ENCODE measurements at regions not wholly inside any gene's neighbourhood (a gene's known extent, or its start where the extent isn't known, plus 50 kb on each side); places are given as distances from the start of the nearest gene placed in this dataset.
"Not testable (repeated sequence)": the region's sequence is repeated elsewhere in the genome, so short reads cannot be mapped to it uniquely, and the experiment has no call there.

DNA sequence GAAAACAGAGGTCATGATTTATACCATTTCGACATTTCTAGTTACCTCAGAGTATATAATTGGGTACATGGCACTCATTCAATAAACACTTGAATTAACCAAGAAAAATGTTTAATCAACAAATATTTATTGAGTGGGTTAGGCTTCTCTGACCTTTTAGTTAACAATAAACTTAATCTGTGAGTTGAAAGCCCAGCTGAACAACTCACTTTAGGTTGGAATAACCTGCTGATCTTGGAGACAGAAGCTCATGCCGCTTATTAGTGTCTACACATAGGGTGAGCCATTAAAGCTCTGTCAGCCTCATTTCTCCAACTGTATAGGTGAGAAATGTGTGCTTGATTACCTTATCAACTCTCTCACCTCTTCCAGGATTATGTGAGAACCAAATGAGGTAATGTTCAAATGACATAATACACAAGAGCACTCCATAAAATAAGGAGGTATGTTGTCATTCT lies 98.2 kb upstream of the DTNBP1 start:
- DNase-seq (ENCODE audit: low spot score), result no peak

DNA sequence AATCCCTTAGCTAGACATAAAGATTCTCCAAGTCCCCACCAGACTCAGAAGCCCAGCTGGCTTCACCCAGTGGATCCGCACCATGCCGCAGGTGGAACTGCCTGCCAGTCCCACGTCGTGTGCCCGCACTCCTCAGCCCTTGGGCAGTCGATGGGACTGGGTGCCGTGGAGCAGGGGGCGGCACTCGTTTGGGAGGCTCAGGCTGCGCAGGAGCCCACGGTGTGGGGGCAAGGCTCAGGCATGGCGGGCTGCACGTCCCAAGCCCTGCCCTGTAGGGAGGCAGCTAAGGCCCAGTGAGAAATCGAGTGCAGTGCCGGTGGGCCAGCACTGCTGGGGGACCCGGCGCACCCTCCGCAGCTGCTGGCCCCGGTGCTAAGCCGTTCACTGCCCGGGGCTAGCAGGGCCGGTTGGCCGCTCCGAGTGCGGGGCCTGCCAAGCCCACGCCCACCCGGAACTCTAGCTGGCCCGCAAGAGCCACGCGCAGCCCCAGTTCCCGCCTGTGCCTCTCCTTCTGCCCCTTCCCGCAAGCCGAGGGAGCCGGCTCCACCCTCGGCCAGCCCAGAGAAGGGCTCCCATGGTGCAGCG lies 95.9 kb upstream of the DTNBP1 start:
- DNase-seq (ENCODE audit: low spot score), result no peak

DNA sequence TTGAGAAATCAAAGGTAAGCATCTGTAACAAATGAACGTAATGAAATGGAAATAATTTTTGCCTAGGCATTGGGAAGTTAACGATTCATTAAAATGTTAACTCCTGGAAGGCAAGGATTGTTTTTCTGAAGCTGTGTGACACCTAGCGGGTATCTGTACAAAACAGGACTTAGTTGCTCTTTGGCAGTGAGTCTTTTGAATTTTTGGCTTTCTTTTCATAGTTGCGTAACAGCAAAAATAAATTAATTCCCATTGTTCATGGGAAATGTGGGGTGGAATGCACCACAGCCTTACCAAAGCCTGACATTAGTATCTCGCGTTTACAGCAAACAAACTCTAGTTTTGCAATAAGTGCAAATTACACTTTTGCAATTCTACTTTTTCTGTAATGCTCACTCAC lies 92.7 kb upstream of the DTNBP1 start:
- no peak for DNase-seq (ENCODE audit: low spot score)

DNA sequence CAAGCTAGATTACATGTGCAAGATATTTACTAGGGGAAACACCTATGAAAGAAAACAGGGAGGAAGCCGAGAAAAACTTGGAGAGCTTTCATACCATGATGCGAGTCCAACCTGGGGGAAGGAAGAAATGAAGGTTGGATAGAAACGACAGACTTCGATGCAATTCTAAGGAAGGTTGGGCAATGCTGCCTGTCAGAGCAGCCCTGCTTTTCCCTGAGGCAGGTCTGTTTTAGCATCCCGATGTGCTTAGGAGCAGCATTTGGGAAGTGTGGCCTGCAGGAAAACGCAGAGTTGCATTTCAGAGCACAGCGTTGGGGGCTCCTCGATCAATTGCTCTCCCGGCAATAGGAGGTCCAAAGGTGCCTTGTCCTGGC lies 91.9 kb upstream of the DTNBP1 start:
- DNase-seq (ENCODE audit: low spot score), result no peak

DNA sequence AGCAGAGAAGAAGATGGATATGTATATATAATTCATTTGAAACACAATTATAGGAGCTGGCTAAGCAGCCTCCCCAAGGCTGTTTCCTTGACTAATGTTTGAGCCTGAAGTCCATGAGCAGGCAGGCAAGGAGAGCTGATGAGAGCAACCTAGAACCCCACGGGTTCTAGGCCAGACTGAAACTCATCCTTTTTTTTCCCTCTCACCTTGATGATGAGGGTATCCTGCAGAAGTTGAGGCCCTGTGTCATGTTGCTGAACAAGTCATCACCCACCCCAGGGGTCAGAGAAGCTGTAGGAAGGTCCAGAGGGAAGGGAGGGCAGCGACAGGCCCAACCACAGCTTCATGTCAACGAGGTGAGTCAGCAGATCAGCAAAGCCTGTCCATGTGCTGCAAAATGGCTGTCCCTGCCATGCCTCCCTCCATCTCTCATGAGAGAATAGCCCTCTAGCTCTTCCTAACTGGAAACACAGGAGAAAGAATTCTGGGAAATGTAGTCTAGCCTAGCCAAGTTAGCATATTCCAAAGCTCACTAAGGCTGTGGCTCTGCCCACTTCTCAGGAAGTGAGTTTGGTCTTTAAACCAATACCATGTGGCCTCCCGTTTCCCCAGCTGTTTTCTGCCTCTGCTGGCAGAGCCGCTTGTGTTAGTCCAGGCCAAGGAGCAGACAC lies 91.3 kb upstream of the DTNBP1 start:
- DNase-seq (ENCODE audit: low spot score), result no peak

DNA sequence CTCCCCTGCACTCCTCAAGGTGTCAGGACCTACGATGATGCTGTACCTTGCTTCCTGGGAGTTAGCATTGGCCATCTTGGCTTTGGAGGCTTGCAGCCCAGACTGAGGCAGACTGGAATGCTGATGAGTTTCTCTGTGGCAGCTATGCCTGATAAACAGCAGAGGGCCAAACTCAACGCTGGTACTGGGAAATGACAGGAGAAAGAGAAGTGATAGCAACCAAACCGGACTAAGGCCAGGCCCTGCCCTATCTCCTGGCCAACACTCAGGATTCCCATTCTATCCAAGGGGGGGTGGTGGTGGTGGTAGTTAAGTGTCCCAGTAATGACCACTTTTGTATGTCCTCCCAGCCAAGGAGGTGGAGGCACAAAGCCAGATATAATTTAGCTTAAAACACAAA lies 90.0 kb upstream of the DTNBP1 start:
- DNase-seq (ENCODE audit: low spot score), result no peak

DNA sequence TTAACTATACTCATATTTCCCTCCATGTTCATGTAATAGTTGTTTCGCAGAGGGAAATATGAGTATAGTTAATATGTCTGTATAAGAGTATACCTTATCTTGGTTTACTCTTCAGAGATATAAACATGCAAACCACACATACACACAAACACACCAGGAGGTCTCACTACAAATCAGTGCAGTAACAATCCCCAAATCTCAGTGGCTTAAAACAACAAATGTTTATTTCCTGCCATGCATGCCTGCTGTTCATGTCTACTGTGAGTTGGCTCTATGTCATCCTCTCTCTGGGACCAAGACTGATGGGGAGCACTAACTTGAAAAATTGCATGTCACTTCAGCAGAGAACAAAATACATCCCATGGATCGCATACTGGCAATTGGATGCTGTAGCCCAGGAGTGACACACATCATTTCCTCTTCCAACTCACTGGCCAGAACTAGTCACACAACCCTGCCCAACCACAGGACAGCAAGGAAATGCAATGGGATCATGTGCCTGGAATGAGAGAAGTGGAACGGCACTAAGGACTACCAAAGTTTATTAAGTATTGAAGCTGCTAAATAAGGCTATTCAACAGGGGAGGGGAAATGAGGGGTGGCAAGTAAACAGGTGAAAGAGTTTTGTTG lies 89.0 kb upstream of the DTNBP1 start:
- no peak for DNase-seq (ENCODE audit: low spot score)

DNA sequence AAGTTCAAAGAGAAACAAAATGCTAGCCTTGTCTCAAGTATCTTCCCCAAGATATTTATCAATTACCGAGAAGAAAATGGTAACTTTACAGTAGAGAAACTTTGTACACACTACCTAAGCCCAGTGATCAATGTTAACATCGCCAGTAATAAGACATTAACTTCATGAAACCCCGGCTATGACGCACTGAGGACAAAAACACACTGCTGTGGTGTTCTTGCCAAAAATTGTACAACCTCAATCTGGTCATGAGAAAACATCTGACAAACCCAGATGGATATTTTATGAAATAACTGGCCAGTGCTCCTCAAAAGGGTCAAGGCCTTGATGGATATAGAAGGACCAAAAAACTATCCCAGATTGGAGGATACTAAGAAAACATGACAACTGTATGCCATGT lies 85.5 kb upstream of the DTNBP1 start:
- DNase-seq (ENCODE audit: low spot score), result no peak

DNA sequence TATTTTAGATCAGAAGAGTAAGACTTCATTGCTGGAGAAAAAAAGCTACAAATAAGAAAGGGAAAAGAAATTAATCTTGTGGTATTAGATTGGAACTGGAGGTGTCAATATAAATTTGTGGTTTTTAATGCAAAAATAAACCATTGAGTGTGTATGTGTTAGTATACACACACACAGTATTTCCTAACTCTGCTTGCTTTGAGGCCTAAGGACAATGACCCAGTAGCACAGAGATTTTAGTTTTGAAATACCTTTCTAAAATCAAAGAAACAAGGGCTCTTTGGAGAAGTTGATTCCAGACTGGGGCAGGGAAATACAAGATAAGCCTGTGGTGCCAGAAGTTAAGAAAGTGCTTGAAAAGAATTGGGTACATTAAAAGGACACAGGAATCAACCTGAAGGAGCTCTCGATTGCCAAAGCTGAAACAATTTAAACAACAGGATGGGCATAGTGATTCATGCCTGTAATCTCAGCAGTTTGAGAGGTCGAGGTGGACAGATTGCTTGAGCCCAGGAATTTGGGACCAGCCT lies 84.6 kb upstream of the DTNBP1 start:
- no peak for DNase-seq (ENCODE audit: low spot score)

DNA sequence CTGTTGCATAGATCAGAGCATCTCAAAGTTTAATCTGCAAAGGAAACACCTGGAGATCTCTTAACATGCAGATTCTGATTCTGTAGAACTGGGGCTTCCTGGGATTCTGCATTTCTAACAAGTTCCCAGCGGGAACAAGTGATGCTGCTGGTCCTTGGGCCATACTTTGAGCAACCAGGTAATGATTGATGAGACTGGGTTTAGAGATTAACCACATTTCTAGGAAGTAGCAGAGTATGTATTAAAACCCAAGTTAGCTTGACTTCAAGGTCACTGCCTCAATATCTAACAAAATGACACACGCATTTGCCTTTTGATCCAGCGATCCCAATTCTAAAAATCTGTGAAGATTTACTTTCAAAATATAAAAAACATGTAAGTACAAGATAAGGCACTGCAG lies 83.0 kb upstream of the DTNBP1 start:
- no peak for DNase-seq (ENCODE audit: low spot score)

DNA sequence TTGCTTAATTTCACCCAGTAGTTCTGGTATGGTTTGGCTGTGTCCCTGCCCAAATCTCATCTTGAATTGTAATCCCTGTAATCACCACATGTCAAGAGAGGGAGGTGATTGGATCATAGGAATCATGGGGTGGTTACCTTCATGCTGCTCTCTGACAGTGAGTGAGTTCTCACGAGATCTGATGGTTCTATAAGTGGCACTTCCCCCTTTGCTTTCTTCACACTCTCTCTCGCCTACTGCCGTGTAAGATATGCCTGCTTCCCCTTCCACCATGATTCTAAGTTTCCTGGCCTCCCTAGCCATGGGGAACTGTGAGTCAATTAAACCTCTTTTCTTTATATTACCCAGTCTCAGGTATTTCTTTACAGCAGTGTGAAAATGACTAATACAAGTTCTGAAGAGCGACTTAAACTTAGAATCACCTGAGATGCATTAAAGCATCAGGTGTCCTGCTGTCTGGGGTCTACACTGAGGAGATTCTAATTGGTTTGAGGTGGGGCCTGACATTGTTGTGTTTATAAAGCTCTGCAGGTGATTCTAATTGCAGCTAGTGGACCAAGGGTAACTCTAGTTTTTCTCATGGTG lies 82.1 kb upstream of the DTNBP1 start:
- no peak for DNase-seq (ENCODE audit: low spot score)

DNA sequence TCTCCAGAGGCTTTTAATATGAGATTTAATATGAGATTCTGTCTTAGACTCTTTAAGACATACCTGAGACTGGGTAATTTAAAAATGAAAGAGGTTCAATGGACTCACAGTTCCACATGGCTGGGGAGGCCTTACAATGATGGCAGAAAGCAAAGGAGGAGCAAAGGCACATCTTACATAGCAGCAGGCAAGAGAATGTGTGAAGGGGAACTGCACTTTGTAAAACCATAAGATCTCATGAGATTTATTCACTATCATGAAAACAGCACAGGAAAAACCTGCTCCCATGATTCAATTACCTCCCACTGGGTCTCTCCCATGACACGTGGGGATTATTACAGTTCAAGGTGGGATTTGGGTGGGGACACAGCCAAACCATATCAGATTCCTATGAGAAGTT lies 79.2 kb upstream of the DTNBP1 start:
- not testable (repeated sequence) for DNase-seq (ENCODE audit: low spot score)

DNA sequence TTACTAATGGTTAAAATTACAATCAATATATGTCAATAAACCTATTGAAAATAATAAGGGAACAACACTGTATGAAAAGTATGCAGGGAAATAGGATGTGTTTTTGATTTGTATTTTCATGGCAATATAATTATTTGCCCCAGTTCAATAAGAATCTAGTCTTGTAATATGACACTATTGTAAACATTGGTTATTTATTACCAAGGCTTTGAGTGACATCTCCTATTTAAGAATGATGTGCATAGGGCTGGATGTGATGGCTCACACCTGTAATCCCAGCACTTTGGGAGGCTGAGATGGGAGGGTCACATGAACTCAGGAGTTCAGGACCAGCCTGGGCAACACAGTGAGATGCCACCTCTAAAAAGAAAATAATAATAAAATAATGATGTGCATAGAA lies 78.6 kb upstream of the DTNBP1 start:
- no peak for DNase-seq (ENCODE audit: low spot score)

DNA sequence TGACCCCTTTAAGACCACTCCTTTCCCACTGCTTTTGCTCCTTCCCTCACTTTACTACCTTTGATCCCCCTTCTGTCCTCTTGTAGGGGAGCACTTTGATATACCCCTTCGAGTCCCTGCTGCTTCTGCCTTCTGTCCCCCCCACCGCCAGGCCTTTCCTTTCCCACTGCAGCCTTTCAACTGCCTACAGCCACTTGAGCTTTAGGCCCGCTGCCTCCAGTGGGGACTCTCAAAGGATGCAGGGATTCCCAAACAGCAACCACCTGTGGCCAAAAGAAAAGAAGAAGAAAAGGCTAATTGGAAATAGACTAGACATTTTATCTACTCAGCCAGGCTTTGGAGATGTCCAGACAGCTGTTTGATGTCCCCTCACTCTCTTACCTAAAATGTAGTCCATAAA lies 77.0 kb upstream of the DTNBP1 start:
- DNase-seq (ENCODE audit: low spot score), result no peak

DNA sequence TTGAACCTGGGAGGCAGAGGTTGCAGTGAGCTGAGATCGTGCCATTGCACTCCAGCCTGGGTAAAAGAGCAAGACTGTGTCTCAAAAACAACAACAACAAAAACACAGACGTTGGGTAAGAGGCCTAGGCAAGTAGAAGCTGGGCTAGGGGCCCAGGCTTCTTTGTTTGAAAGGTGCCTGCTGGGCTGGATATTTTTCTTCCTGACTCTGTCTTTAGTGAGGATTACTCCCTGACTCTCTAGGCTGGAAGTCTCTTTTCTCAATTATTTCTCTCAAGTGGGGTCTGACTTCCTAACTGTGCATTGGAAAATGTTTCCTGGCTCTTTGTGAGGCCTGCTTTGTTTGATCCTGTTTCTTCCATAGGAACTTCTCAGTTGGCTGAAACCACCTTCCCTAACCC lies 76.5 kb upstream of the DTNBP1 start:
- no peak for DNase-seq (ENCODE audit: low spot score)

DNA sequence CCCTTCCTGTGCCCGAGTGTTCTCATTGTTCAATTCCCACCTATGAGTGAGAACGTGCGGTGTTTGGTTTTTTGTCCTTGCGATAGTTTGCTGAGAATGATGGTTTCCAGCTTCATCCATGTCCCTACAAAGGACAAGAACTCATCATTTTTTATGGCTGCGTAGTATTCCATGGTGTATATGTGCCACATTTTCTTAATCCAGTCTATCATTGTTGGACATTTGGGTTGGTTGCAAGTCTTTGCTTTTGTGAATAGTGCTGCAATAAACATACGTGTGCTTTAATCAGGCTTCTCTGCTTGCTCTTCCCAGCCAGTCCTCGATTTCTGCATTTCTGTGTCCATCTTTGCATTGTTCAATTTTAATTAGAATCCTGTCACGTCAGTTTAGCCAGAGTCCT lies 75.4 kb upstream of the DTNBP1 start:
- not testable (repeated sequence) for DNase-seq (ENCODE audit: low spot score)

DNA sequence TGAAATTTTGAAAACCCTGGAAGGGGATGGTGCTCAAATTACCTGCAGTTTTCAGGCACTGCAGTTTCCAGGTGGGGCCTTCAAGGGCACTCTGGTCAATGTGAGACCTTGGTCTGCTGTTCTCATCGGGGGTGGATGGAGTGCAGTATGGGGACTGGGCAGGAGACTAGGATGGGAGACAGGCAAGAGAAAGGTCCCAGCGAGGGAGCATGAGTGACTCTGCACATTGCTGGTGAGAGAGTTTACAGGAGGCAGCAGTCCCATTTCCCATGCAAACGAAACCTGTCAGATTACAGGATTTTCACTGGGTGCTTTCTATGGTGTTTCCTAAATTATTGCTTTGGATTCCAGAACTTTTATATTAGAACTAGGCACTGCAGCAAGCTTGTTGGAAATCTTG lies 73.5 kb upstream of the DTNBP1 start:
- DNase-seq (ENCODE audit: low spot score), result no peak

DNA sequence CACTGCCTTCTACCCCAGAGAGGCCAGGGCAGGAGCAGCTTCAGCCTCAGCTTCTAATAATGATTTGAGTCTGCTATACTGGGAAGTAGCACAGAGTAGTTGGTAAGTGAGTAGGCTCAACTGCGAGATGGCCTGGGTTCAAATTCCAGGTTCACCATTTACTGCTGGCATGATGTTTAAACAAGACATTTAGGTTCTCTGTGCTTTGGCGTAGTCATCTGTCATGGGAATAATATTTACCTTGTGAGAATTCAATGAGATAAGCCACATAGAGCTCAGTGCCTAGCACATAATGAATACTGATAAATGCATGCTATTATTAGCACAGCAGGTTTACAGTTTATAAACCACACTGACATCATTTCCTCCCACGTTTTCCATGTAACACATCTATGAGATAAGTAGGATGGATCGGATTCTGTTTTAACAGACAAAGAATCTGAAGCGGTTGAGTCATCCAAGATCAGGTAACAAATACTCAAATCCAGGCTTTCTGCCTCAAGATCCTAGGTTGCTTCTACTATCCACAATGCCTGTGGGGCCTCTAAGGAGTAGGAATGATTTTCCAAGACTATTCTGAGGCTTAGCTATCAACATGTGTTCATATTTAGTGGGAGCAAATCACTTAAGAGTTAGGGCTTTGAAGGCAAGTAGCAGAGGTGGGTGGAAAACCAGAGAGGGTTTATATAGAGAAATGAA lies 72.9 kb upstream of the DTNBP1 start:
- DNase-seq (ENCODE audit: low spot score), result no peak

DNA sequence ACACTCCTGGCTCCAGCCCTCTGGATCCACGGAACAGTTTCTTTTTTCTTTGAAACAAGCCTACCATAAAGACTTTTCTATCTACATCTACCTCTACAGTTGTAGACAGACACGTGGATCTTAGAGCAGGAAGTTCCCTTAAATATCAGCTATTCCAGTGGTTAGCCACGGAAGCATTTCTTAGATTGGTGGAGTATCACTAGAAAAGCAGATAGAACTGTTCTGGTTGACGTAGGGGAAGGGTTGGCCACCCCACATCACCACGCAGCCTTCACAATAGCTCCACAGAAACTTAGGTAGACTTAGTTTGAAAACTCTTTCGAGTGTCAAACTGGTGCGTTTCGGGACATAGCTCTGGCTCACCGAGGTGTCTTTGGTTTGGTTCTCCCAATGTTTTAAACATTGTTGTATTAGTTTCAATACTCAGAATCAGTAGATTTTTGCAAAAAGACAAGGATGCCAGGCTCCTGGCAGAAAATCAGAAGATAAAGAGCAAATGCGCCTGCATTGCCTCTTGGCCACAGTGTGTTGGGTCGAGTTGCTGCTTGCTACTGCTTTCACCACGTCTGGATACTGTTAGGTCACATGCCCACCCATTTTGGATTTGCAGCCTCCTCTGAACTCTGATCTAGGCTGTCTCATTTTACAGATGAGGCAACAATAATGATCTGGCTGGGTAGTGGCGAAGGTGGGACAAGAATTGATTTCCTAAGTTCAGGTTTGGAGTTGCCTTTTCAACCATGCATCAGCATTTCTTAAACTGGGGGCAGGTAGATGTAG lies 71.5 kb upstream of the DTNBP1 start:
- no peak for DNase-seq (ENCODE audit: low spot score)

DNA sequence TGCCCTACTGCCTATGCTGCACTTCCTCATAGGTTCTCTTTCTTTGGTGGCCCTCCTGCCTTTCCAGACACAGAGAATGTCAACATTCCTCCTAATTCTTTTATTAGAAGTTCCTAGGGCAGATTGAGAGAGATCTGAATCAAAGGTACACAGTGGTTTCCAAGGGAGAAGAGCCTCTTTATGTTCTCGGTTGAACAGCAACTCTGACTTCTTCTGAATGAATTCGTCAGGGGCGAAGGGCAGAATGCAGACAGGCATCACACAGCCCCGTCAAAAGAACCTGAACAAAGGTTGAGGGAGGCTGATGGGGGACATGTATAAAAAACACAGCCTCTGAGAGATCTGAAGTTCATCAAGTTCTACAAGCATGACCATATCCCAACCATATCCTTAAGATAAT lies 68.1 kb upstream of the DTNBP1 start:
- DNase-seq (ENCODE audit: low spot score), result no peak

DNA sequence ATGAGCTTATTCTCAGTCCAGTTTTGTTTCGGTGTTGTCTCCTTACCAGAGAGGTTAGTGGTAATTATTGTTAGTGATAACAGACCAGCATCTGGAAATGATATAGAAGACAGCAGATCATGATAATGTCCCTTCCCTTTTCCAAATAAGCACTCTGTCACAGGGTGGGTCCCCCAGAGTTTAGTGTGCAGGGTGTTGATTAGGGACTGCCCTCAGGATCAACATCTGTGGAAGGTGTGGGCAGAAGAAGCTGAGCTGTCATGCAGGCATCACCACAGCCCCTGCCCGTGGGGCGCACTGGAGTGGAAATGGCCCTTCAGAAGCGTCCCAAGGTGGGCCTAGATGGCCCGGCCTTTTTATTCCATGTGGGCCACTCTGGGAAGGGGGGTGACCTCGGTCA lies 67.6 kb upstream of the DTNBP1 start:
- peak; percentile 45 for DNase-seq (ENCODE audit: low spot score)

DNA sequence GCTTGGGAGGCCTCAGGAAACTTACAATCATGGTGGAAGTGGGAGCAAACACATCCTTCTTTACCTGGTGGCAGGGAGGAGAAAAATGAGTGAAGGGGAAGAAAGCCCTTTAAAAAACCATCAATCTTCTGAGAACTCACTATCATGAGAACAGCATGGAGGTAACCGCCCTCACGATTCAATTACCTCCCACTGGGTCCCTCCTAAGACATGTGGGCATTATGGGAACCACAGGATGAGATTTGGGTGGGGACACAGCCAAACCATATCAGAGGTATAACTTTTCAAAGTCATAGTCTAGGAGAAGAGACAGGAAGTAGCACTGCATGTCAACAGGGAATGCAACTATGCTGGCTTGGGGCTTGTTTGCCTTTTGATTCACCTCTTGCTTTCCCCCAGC lies 59.9 kb upstream of the DTNBP1 start:
- no peak for DNase-seq (ENCODE audit: low spot score)

Measured in hematopoietic multipotent progenitor cell treated with erythropoietin and hydrocortisone succinate and interleukin-3 and kit ligand, for 15 days (in vitro differentiated cells).